Mesenchymal stem cell (in vitro differentiated cells and primary cell): ENCODE measurements at regions not wholly inside any gene's neighbourhood (a gene's known extent, or its start where the extent isn't known, plus 50 kb on each side); places are given as distances from the start of the nearest gene placed in this dataset.
"Not testable (repeated sequence)": the region's sequence is repeated elsewhere in the genome, so short reads cannot be mapped to it uniquely, and the experiment has no call there.

ENCODE experiments used
- DNase-seq: peaks from one replicate; pipeline ENCODE4 v3.0.0-alpha.2; 2013
- H2AFZ ChIP-seq: one replicate; pipeline ENCODE4 v1.6.1; 2013; ENCODE audit warnings: low read depth, mild to moderate bottlenecking, control low read depth, inconsistent platforms, low read length, moderate library complexity
- H2AK5ac ChIP-seq: 2 replicates; pipeline ENCODE4 v1.6.1; 2013; ENCODE audit warnings: low read length, moderate library complexity, mild to moderate bottlenecking, inconsistent platforms; ENCODE audit not compliant: severe bottlenecking
- H2BK120ac ChIP-seq: one replicate; pipeline ENCODE4 v1.6.1; 2013; ENCODE audit warnings: low read depth, mild to moderate bottlenecking, inconsistent platforms, low read length, moderate library complexity
- H2BK12ac ChIP-seq, 2 experiments: one replicate each; pipeline ENCODE4 v1.6.1; 2013; ENCODE audit warnings: inconsistent platforms in 2 of 2, low read length in 2 of 2, mild to moderate bottlenecking in 2 of 2, moderate library complexity in 2 of 2, control low read depth in 1 of 2
- H2BK15ac ChIP-seq: one replicate; pipeline ENCODE4 v1.6.1; 2013; ENCODE audit warnings: mild to moderate bottlenecking, low read depth, inconsistent platforms; ENCODE audit not compliant: poor library complexity, severe bottlenecking
- H2BK5ac ChIP-seq: 2 replicates; pipeline ENCODE4 v1.6.1; 2013; ENCODE audit warnings: low read depth, mild to moderate bottlenecking, low read length, control low read depth, inconsistent platforms; ENCODE audit not compliant: poor library complexity, severe bottlenecking
- H3K14ac ChIP-seq, 2 experiments: one replicate each; pipeline ENCODE4 v1.6.1; 2013; ENCODE audit warnings: inconsistent platforms in 2 of 2, low read length in 2 of 2, control low read depth in 1 of 2, mild to moderate bottlenecking in 1 of 2, moderate library complexity in 1 of 2
- H3K18ac ChIP-seq, 2 experiments: one replicate each; pipeline ENCODE4 v1.6.1; 2013; ENCODE audit warnings: inconsistent platforms in 2 of 2, low read length in 2 of 2, control low read depth in 1 of 2, low read depth in 1 of 2, mild to moderate bottlenecking in 1 of 2
- H3K23ac ChIP-seq, 2 experiments: one replicate each; pipeline ENCODE4 v1.6.1; 2013; ENCODE audit warnings: inconsistent platforms in 2 of 2, low read length in 2 of 2, mild to moderate bottlenecking in 2 of 2, moderate library complexity in 2 of 2, control low read depth in 1 of 2
- H3K27ac ChIP-seq: 2 replicates; pipeline ENCODE4 v1.5.1; 2013; ENCODE audit warnings: mild to moderate bottlenecking, moderate library complexity, low read length, control low read depth, inconsistent platforms; ENCODE audit not compliant: poor library complexity, severe bottlenecking
- H3K27me3 ChIP-seq, 2 experiments: 2 replicates each; pipeline versions ENCODE4 v1.6.1 to v1.7.0; 2013; ENCODE audit warnings: low read length in 2 of 2, mild to moderate bottlenecking in 2 of 2, moderate library complexity in 2 of 2, control low read depth in 1 of 2, inconsistent platforms in 1 of 2; ENCODE audit not compliant: control insufficient read depth in 1 of 2, insufficient read depth in 1 of 2
- H3K36me3 ChIP-seq, 2 experiments: 2 replicates each; pipeline versions ENCODE4 v1.6.1 to v1.7.0; 2013; ENCODE audit warnings: low read length in 2 of 2, control low read depth in 1 of 2, inconsistent platforms in 1 of 2, low read depth in 1 of 2, mild to moderate bottlenecking in 1 of 2; ENCODE audit not compliant: insufficient read depth in 2 of 2, control insufficient read depth in 1 of 2
- H3K4ac ChIP-seq, 2 experiments: one replicate each; pipeline ENCODE4 v1.6.1; 2013; ENCODE audit warnings: inconsistent platforms in 2 of 2, low read length in 2 of 2, mild to moderate bottlenecking in 2 of 2, moderate library complexity in 2 of 2, control low read depth in 1 of 2, low read depth in 1 of 2
- H3K4me1 ChIP-seq: 2 replicates; pipeline ENCODE4 v1.6.1; 2013; ENCODE audit warnings: low read depth, low read length, control low read depth; ENCODE audit not compliant: control insufficient read depth, insufficient read depth
- H3K4me2 ChIP-seq: 2 replicates; pipeline ENCODE4 v1.6.1; 2013; ENCODE audit warnings: low read length, mild to moderate bottlenecking, inconsistent platforms; ENCODE audit not compliant: poor library complexity, severe bottlenecking
- H3K4me3 ChIP-seq, 2 experiments: 2 replicates each; pipeline versions ENCODE4 v1.5.1 to v1.7.0; 2013; ENCODE audit warnings: low read length in 2 of 2, mild to moderate bottlenecking in 2 of 2, control low read depth in 1 of 2, low read depth in 1 of 2; ENCODE audit not compliant: insufficient read depth in 1 of 2
- H3K79me1 ChIP-seq: replicated peaks from 2 replicates; pipeline ENCODE4 v1.6.1; 2013; ENCODE audit warnings: mild to moderate bottlenecking, control low read depth, low read length, inconsistent platforms; ENCODE audit not compliant: poor library complexity, severe bottlenecking
- H3K9ac ChIP-seq: 2 replicates; pipeline ENCODE4 v1.7.0; 2013; ENCODE audit warnings: mild to moderate bottlenecking, low read length, moderate library complexity
- H3K9me3 ChIP-seq: 2 replicates; pipeline ENCODE4 v1.7.0; 2013; ENCODE audit warnings: mild to moderate bottlenecking, low read length; ENCODE audit not compliant: control insufficient read depth
- H4K8ac ChIP-seq: one replicate; pipeline ENCODE4 v1.6.1; 2013; ENCODE audit warnings: inconsistent platforms, mild to moderate bottlenecking, low read length, moderate library complexity
- H4K91ac ChIP-seq: one replicate; pipeline ENCODE4 v1.6.1; 2013; ENCODE audit warnings: mild to moderate bottlenecking, low read length, inconsistent platforms
- whole genome bisulfite sequencing: methylation state at CpG from one replicate; pipeline ENCODE4 v1.1.7; 2013; ENCODE audit warnings: mixed read lengths; 5-methylcytosine and 5-hydroxymethylcytosine counted together

- not testable (repeated sequence) for H2BK5ac ChIP-seq, H4K91ac ChIP-seq, H3K27ac ChIP-seq, H2BK12ac ChIP-seq, H3K18ac ChIP-seq, H3K9me3 ChIP-seq, H3K79me1 ChIP-seq, H3K14ac ChIP-seq, H3K27me3 ChIP-seq, H4K8ac ChIP-seq, H3K23ac ChIP-seq, H3K4me2 ChIP-seq, H2BK15ac ChIP-seq, H2BK120ac ChIP-seq, H3K4ac ChIP-seq, H3K4me1 ChIP-seq, H3K36me3 ChIP-seq
- WGBS, result 48% methylated on average over 4 of the region's 4 CpGs
- Histone ChIP-seq H2AFZ (peak overlapping the region; percentile 10), H3K9ac (peak overlapping the region; percentile 3), H2AK5ac (peak overlapping the region; percentile 19), H3K4me3 (peak overlapping the region in 1 of 2 experiments; percentile 65)
- DNase-seq, result peak; percentile 34
Measured at GRCh38 chr12:46905239-46905627, 79.4 kb upstream of the SLC38A4 start.

GRCh38 chr12:46907791-46908190 lies 82.0 kb upstream of the SLC38A4 start:
- no peak overlapping the region for H3K27ac ChIP-seq
- H3K23ac ChIP-seq, result no peak overlapping the region
- no peaks in the 10 kb centered on the region for H3K36me3 ChIP-seq
- 82% methylated on average over 3 of the region's 3 CpGs for WGBS
- H3K4me1 ChIP-seq, result peaks cover 6% of the 10 kb centered on the region
- H3K4ac ChIP-seq, result no peak overlapping the region
- H4K8ac ChIP-seq, result no peak overlapping the region
- H3K27me3 ChIP-seq, result no peaks in the 10 kb centered on the region
- H2BK120ac ChIP-seq, result no peak overlapping the region
- peak overlapping the region; percentile 44 for H4K91ac ChIP-seq
- no peak overlapping the region for H2AFZ ChIP-seq
- H3K18ac ChIP-seq, result no peak overlapping the region
- H3K9me3 ChIP-seq, result peaks cover 17% of the 10 kb centered on the region
- H3K9ac ChIP-seq, result no peak overlapping the region
- H2BK12ac ChIP-seq, result no peak overlapping the region
- H3K4me2 ChIP-seq, result no peak overlapping the region
- H2BK15ac ChIP-seq, result no peak overlapping the region
- no peak overlapping the region for H3K4me3 ChIP-seq
- H2BK5ac ChIP-seq, result peak overlapping the region; percentile 9
- H2AK5ac ChIP-seq, result peak overlapping the region; percentile 31
- DNase-seq, result no peak
- H3K79me1 ChIP-seq, result no peaks in the 10 kb centered on the region
- H3K14ac ChIP-seq, result no peak overlapping the region

- Histone ChIP-seq H3K4me2 (no peak overlapping the region), H3K4me3 (no peak overlapping the region), H3K27ac (no peak overlapping the region), H3K4me1 (peaks cover 6% of the 10 kb centered on the region), H3K27me3 (no peaks in the 10 kb centered on the region), H3K23ac (no peak overlapping the region), H3K9ac (no peak overlapping the region), H3K36me3 (no peaks in the 10 kb centered on the region), H2BK5ac (peak overlapping the region; percentile 9), H3K4ac (no peak overlapping the region), H4K91ac (no peak overlapping the region), H3K18ac (peak overlapping the region in 1 of 2 experiments; percentile 4), H2BK12ac (no peak overlapping the region), H2BK120ac (no peak overlapping the region), H3K9me3 (peaks cover 17% of the 10 kb centered on the region), H2BK15ac (no peak overlapping the region), H2AFZ (no peak overlapping the region), H2AK5ac (no peak overlapping the region), H3K79me1 (no peaks in the 10 kb centered on the region), H3K14ac (no peak overlapping the region), H4K8ac (no peak overlapping the region)
- 90% methylated on average over 2 of the region's 2 CpGs for WGBS
- DNase-seq, result peak; percentile 33
Measured at GRCh38 chr12:46908236-46908935, 82.6 kb upstream of the SLC38A4 start.

DNA sequence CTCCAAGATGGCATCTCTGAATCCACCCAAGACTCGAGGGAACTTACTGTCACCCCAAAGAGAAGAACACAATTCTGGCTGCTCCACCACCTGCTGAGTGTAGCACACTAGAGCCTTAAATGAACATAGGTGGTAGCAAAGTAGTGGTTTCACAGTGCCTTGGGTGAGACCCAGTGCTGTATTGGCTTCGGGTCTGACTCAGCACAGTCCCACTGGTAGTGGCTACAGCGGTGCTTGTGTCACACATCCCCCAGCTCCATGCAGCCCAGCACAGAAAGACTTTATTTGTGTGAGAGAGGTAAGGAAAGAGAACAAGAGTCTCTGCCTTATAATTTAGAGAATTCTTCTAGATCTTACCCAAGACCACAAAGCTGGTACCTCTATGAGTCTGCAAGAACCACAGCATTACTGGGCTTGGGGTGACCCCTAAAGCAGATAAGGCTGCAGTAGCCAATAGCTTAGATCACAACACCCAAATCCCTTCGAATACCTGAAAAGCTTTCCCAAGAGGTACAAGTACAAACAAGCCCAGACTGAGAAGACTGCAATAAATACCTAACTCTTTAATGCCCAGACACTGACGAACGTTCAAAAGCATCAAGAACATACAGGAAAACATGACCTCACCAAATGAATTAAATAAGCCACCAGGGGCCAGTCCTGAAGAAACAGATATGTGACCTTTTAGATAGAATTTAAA lies 83.3 kb upstream of the SLC38A4 start:
- Histone ChIP-seq H2BK5ac (no peak overlapping the region), H3K27ac (no peak overlapping the region), H3K4me2 (no peak overlapping the region), H3K27me3 (no peaks in the 10 kb centered on the region), H2AFZ (no peak overlapping the region), H2AK5ac (no peak overlapping the region), H3K23ac (no peak overlapping the region), H3K4ac (no peak overlapping the region), H2BK15ac (peak overlapping the region; percentile 80), H3K18ac (peak overlapping the region in 1 of 2 experiments; percentile 4), H4K8ac (no peak overlapping the region), H4K91ac (no peak overlapping the region), H3K36me3 (no peaks in the 10 kb centered on the region), H3K9me3 (peaks cover 20% of the 10 kb centered on the region), H3K79me1 (no peaks in the 10 kb centered on the region), H3K14ac (peak overlapping the region in 1 of 2 experiments; percentile 44), H3K9ac (no peak overlapping the region), H2BK120ac (no peak overlapping the region), H3K4me1 (peaks cover 6% of the 10 kb centered on the region), H2BK12ac (no peak overlapping the region), H3K4me3 (no peak overlapping the region)
- WGBS, result 83% methylated on average over 5 of the region's 6 CpGs
- no peak for DNase-seq
